AG10803 (cell line): ENCODE measurements at regions not wholly inside any gene's neighbourhood (a gene's known extent, or its start where the extent isn't known, plus 50 kb on each side); places are given as distances from the start of the nearest gene placed in this dataset.
A peak's percentile ranks its signal among the peaks of the same experiment; 100 is the strongest.

Experiments
- DNase-seq: peaks from one replicate; pipeline ENCODE4 v3.0.0; 2010; ENCODE audit warnings: low read depth
- H3K4me3 ChIP-seq: 2 replicates; pipeline ENCODE4 v1.5.1; 2011; ENCODE audit warnings: mild to moderate bottlenecking, low read length, control low read depth
- TF ChIP-seq, protein P1 (sequence below): conservative IDR thresholded peaks from 2 replicates; pipeline ENCODE4 v1.5.1; 2011; ENCODE audit warnings: mild to moderate bottlenecking, low read length, control low read depth, inconsistent platforms

DNA sequence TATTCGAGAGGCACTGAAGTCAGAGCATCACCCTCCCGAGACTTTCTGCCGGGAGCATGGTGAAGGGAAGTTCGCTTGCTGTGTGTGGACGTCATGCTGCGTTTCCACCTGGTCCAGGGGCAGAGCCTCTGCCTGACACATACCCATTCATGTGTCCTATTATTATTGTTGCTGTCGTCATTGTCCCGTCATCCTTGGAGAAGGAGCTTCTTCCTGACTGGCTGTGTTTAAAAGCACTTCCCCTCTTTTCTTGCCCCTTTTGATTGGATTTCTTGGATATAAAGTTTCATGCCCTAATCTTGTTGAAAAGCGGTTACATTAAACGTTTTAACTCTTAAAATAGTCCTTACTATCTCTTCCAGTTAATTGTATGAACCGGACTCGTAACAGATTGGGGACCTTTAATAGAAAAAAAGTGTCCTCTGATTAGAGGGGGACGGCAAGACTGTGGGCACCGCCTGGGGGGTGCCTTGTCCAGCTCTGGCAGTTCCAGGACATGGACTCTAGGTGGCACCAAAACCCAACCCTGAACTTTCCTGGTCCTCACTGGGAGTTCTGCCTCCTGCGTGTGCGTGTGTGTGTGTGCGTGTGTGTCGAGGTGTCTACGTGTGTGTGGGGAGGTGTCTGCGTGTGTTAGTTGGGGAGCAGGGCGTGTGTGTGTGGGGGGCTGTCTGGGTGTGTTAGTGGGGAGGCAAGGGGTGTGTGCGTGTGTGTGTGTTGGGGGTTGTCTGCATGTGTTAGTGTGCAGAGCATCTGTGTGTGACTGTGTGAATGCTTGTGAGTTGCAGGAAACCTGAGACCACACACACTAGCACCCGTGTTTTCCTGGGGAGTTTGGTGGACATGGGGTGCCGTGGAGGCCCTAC lies 133.3 kb upstream of the CIBAR2 start:
- TF ChIP-seq, protein P1, sequence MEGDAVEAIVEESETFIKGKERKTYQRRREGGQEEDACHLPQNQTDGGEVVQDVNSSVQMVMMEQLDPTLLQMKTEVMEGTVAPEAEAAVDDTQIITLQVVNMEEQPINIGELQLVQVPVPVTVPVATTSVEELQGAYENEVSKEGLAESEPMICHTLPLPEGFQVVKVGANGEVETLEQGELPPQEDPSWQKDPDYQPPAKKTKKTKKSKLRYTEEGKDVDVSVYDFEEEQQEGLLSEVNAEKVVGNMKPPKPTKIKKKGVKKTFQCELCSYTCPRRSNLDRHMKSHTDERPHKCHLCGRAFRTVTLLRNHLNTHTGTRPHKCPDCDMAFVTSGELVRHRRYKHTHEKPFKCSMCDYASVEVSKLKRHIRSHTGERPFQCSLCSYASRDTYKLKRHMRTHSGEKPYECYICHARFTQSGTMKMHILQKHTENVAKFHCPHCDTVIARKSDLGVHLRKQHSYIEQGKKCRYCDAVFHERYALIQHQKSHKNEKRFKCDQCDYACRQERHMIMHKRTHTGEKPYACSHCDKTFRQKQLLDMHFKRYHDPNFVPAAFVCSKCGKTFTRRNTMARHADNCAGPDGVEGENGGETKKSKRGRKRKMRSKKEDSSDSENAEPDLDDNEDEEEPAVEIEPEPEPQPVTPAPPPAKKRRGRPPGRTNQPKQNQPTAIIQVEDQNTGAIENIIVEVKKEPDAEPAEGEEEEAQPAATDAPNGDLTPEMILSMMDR = peak; percentile 96
- DNase-seq = peak; percentile 82
- no peak overlapping the region for H3K4me3 ChIP-seq

DNA sequence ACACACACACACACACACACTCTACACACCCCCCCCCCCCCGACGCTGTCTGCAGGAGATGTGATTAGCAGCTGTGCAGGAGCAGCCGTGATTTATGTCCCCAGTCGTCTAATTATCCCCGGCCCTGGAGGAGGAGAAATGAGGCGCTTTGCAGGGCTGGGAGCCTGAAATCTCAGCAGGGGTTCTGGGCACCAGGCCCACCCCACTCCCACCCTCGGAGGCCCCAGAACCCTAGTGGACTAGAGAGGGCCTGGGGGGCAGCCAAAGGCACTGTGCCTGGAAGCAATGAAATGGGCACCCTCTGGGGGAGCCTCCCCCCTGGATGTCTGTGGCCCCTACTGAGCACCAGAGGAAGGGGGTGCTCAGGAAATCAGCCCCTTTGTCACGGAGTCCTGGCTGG lies 134.2 kb upstream of the CIBAR2 start:
- DNase-seq = no peak
- no peak overlapping the region for H3K4me3 ChIP-seq
- TF ChIP-seq, protein P1 = no peak

DNA sequence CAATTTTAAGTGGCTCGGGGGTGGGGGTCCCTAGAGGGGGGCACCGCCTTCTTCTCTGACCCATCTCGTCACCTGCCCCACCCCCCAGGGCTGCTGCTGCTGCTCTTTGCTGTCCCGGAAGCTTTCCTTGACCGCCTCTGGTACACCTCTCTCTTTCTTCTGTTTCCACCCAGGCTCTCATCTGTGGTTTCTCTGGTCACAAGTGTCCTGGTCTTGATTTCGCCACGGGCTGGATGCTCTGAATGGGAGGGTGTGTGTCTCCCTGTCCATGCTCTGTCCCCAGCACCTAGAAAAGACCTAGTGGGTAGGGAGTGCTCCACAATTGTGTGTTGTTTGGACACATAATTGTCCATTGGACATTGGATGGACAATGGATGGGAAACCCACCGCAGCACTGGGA lies 134.7 kb upstream of the CIBAR2 start:
- DNase-seq = no peak
- TF ChIP-seq, protein P1 = no peak

DNA sequence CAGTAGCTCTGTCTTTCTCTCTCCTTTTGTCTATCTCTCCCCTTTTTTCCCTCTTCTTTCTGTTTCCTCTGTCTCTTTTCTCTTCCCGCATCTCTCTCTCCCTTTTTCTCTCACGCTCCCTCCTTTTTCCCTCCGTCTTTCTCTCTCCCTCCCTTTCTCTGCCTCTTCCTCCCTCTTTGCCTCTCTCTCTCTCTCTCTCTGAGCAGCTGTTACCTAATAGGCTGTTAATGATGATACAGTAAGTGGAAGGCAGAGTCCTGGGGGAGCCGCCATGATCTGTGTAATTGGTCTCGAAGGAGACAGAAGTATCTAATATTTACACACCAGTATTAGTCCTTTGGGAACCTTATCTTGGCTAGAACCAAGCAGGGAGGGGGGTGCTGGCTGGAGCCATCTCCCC lies 136.1 kb upstream of the CIBAR2 start:
- TF ChIP-seq, protein P1 = no peak
- H3K4me3 ChIP-seq = no peak overlapping the region
- DNase-seq = no peak

More for the DNA sequence above, 134.7 kb upstream of the CIBAR2 start:
- no peak overlapping the region for H3K4me3 ChIP-seq

DNA sequence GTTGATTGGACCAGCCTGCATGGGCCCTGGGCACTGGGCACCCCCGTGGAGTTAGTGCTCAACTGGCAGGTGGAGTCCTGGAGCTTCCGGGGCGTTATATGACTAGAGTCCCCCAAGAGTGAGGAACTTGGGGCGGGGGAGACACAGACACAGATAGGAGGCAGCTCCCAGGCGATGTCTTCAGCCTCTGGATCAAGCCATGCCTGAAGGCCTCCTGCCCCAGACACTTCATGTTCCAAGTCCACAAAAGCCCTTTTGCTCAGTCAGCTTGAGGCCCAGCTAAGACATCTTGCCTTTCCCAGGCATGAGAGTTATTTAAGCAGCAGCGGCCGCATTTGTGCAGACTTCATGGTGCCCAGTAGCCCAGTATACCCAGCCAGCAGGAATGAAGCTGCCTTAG lies 136.6 kb upstream of the CIBAR2 start:
- H3K4me3 ChIP-seq = no peak overlapping the region
- TF ChIP-seq, protein P1 = no peak
- no peak for DNase-seq

DNA sequence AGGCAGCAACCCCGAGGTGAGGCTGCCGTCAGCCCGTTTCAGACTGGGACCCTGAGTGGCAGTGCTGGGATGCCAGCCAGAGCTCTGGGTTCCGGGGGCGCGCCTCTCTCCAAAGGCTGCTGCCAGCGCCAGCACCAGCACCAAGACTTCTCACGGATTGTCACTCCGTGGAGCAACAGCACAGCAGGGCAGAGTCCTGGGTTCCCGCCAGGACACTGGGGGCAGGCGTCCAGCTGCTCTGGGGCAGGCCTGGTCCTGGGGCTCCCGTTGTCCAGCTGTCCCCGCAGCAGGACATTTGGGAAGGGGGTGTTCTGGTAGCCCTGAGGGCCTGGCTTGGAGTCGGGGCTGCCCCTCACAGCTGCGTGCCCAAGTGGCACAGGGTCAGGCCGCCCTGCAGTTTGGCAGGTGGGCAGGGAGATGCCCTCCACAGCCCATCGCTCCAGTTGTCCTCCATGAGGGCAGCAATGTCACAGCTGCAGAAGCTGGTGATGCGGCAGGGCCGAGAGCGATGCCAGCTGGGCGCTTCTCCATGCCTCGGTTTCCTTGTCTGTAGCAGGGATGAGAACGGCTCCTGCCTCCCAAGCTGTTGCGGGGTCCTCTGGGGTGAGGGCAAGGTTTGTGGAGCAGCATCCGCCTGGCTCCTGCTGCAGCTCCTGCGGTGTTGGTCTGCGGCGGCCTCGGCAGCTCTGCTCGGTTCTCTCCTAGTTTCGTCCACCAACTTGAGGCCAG lies 137.3 kb upstream of the CIBAR2 start:
- H3K4me3 ChIP-seq = no peak overlapping the region
- TF ChIP-seq, protein P1 = no peak
- DNase-seq = no peak

DNA sequence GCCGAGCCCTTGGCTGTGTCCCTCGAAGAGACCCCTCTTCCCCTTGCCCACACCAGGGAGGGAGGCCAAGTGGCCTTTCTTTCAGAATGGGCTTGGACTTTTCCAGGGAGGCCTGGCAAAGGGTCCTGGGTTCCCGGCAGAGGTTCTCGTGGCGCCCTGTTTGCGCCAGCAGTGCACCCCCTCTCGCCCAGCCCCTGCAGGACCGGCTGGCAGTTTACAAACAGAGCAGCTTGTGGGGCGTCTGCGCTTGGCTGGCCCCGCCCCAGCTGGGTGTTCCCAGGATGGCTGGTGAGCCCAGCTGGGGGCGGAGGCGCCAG lies 137.8 kb upstream of the CIBAR2 start:
- H3K4me3 ChIP-seq = no peak overlapping the region
- no peak for DNase-seq
- TF ChIP-seq, protein P1 = no peak
